Activated T-helper 17 cell treated with anti-CD3 and anti-CD28 coated beads, Interleukin-2, amount 50 U/mL, for 72 hours (primary cell): ENCODE measurements at regions not wholly inside any gene's neighbourhood (a gene's known extent, or its start where the extent isn't known, plus 50 kb on each side); places are given as distances from the start of the nearest gene placed in this dataset.

Source experiments
- ATAC-seq: fragments of 150-1000 bp; cut with Tn5 transposase; replicated peaks from 2 replicates; pipeline ENCODE4 v1.10.0; 2021; ENCODE audit warnings: mild to moderate bottlenecking, moderate library complexity
- H3K27ac Mint-ChIP-seq: one replicate; pipeline ENCODE4 v1.8.0; 2022; ENCODE audit warnings: mixed read lengths
- H3K27me3 Mint-ChIP-seq: one replicate; pipeline ENCODE4 v1.8.0; 2022; ENCODE audit warnings: mixed read lengths
- H3K36me3 Mint-ChIP-seq: one replicate; pipeline ENCODE4 v1.8.0; 2022; ENCODE audit warnings: low read depth, mild to moderate bottlenecking, mixed read lengths
- H3K4me1 Mint-ChIP-seq: one replicate; pipeline ENCODE4 v1.8.0; 2022; ENCODE audit warnings: mixed read lengths
- H3K4me3 Mint-ChIP-seq: one replicate; pipeline ENCODE4 v1.8.0; 2022; ENCODE audit warnings: mild to moderate bottlenecking, mixed read lengths
- H3K9me3 Mint-ChIP-seq: one replicate; pipeline ENCODE4 v1.8.0; 2022; ENCODE audit warnings: mixed read lengths

DNA sequence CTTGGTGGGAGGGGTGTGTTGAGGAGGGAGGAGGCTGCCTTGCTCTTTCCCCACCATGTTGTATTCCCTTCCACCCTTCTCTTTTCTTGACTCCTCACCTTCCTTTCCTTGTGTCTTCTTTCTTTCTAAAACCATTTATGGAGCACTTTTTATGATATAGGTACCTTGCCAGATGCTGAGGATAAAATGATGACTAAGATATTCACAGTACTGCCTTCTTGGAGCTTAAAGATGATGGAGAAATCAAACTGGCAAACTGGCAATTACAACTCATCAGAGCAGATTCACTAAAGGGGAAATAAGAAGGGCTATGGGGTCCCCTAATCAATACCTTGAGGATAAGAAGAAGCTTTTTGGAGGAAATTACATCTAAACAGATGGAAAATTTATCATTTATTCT lies 273.2 kb upstream of the MEF2C start:
- ATAC-seq, result no peak
- Mint-ChIP-seq H3K4me1 (no peaks in the 10 kb centered on the region), H3K27me3 (no peaks in the 10 kb centered on the region), H3K9me3 (peaks cover 7% of the 10 kb centered on the region), H3K4me3 (no peak overlapping the region), H3K36me3 (no peaks in the 10 kb centered on the region), H3K27ac (no peak overlapping the region)

DNA sequence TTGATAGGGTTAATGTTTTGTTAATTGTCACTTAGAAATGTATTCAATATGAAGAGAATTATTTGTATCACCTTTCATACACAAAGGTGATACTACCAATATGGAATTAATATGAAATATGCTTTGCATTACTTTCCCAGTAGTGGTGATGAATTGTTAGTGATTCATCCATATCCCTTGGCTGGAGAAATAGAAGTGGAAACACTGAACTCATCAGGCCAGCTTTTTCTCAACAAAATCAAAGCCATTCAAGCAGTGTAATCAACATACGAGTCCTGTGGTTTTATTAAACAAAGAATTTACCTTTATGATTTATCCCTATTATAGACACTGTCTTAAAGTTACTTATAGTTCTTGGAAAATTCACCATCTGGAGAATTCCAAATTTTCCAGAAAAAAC lies 264.0 kb upstream of the MEF2C start:
- ATAC-seq, result no peak
- Mint-ChIP-seq H3K4me3 (no peak overlapping the region), H3K4me1 (no peaks in the 10 kb centered on the region), H3K27ac (no peak overlapping the region), H3K36me3 (no peaks in the 10 kb centered on the region), H3K27me3 (no peaks in the 10 kb centered on the region), H3K9me3 (peaks cover 4% of the 10 kb centered on the region)

GRCh38 chr5:89137148-89137547 lies 254.2 kb upstream of the MEF2C start:
- Mint-ChIP-seq H3K36me3 (no peaks in the 10 kb centered on the region), H3K4me1 (no peaks in the 10 kb centered on the region), H3K4me3 (no peak overlapping the region), H3K9me3 (peaks cover 10% of the 10 kb centered on the region), H3K27ac (no peak overlapping the region), H3K27me3 (no peaks in the 10 kb centered on the region)
- ATAC-seq, result no peak

GRCh38 chr5:89133975-89134374 lies 251.0 kb upstream of the MEF2C start:
- Mint-ChIP-seq H3K4me3 (no peak overlapping the region), H3K27ac (no peak overlapping the region), H3K9me3 (no peaks in the 10 kb centered on the region), H3K4me1 (no peaks in the 10 kb centered on the region), H3K27me3 (no peaks in the 10 kb centered on the region), H3K36me3 (no peaks in the 10 kb centered on the region)
- ATAC-seq, result no peak

GRCh38 chr5:89133129-89133528 lies 250.1 kb upstream of the MEF2C start:
- Mint-ChIP-seq H3K27me3 (no peaks in the 10 kb centered on the region), H3K27ac (no peak overlapping the region), H3K36me3 (no peaks in the 10 kb centered on the region), H3K4me3 (no peak overlapping the region), H3K9me3 (no peaks in the 10 kb centered on the region), H3K4me1 (no peaks in the 10 kb centered on the region)
- ATAC-seq, result no peak

DNA sequence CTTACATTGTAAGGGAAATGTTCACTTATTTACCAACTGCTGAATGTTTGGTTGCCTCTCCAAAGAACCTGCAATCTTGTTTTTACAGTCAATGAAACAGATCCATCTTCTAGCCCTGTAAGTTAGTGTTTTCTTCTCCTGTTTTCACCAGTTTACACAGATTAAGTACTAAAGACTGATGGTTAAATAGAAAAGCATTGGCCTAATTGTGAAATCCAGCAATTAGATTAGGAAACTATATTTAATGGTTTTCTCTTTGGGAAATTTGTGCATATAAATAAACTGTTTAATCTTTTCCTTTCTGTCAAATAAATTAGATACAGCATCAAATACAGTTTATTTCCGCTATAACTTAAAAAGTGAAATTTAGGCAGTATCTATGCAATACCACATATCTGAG lies 247.9 kb upstream of the MEF2C start:
- Mint-ChIP-seq H3K4me1 (no peaks in the 10 kb centered on the region), H3K9me3 (no peaks in the 10 kb centered on the region), H3K36me3 (no peaks in the 10 kb centered on the region), H3K27ac (no peak overlapping the region), H3K27me3 (no peaks in the 10 kb centered on the region), H3K4me3 (no peak overlapping the region)
- ATAC-seq, result no peak

DNA sequence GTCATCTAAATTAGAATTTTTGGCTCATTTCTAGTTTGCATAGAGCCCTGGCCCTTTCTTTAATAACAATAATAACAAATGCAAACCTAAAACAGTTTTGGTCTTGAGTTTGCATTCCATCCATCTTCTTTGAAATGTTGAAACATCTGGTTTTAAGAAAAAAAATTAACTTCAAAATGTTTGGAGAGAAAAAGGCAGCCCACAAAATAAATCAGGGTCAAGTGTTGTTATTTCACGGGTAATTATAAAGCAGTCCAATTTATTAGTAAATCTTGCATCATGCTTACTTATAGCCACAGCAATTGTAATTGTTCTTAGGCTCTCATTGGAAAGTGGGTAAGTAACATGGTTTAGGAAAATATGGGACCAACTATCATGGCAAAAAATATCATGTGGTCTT lies 247.0 kb upstream of the MEF2C start:
- no peak for ATAC-seq
- Mint-ChIP-seq H3K4me3 (no peak overlapping the region), H3K27ac (no peak overlapping the region)

DNA sequence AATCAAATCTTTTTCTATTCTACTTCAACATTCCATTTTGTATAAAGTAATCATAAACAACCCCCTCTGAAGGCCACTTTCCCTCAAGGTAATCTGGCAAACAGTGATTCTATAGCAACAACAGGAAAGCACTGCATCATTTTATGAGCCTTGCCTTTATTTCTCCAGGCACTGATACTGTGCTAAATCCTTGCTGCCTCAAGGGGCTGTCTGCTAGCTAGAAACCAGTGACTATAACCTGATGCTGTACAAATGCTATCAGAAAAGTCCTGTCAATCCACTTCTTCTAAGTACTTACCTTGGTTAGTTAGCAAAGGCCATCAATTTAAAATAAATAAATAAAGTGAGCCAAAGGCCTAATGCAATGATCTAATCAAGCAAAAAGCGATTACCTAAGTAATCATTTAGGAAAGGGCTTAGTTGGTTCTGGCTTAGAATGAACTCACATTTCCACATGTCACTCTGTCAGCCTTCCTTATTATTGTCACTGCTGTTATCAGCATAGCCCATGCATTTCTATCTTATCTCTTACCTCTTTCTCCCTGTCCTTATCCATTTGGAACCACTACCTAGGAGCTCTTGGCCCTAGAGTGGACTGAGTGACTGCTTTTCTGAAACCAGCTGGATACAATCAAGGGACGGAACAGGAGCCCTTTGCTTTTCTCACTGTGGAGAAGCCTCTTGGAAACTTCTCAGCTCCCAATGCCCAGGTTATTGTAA lies 246.1 kb upstream of the MEF2C start:
- no peaks in the 10 kb centered on the region for H3K36me3 Mint-ChIP-seq
- no peaks in the 10 kb centered on the region for H3K4me1 Mint-ChIP-seq
- H3K4me3 Mint-ChIP-seq, result no peak overlapping the region
- no peak for ATAC-seq
- H3K27me3 Mint-ChIP-seq, result no peaks in the 10 kb centered on the region
- no peaks in the 10 kb centered on the region for H3K9me3 Mint-ChIP-seq
- H3K27ac Mint-ChIP-seq, result no peak overlapping the region

More for the DNA sequence above, 247.0 kb upstream of the MEF2C start:
- no peaks in the 10 kb centered on the region for H3K36me3 Mint-ChIP-seq
- H3K27me3 Mint-ChIP-seq, result no peaks in the 10 kb centered on the region
- H3K4me1 Mint-ChIP-seq, result no peaks in the 10 kb centered on the region
- no peaks in the 10 kb centered on the region for H3K9me3 Mint-ChIP-seq

DNA sequence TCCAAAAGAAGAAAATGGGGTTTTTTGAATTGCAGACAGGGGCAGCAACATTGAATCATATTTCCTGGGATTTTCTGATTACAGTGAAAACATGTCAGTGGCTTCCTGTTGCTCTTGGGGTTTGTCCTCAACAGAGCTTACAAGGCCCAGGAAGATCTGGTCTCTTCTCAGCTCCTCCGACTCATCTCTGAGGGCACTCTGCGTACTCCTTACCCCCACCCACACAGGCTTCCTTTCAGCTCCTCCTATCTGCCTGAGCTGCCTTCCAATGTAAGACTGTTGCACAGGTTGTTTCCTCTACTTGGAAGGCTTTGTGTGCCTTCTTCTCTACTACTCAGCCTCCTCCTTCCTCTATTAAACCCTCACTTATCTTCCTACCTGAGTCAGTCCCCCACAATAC lies 245.1 kb upstream of the MEF2C start:
- no peaks in the 10 kb centered on the region for H3K9me3 Mint-ChIP-seq
- no peaks in the 10 kb centered on the region for H3K4me1 Mint-ChIP-seq
- H3K4me3 Mint-ChIP-seq, result no peak overlapping the region
- ATAC-seq, result no peak
- no peaks in the 10 kb centered on the region for H3K36me3 Mint-ChIP-seq
- no peaks in the 10 kb centered on the region for H3K27me3 Mint-ChIP-seq
- no peak overlapping the region for H3K27ac Mint-ChIP-seq

DNA sequence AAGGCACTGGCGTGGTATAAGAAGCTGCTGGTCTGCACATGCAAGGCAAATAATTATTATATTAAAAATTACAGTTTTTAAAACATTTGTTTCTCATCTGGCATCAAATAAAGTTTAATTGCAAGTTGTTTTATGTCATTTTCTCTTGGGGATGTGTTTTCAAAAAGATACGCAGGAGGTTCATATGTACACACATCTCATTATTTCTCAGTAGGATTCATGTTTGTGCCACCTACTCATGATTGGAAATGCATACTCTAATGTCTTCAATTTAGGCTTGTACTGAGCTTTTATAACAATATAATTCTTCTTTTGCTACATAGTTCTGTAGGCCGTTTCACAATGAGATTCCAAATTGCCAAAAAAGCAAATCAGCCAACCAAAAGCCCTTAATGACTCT lies 244.2 kb upstream of the MEF2C start:
- Mint-ChIP-seq H3K4me3 (no peak overlapping the region), H3K9me3 (no peaks in the 10 kb centered on the region), H3K27ac (no peak overlapping the region), H3K27me3 (no peaks in the 10 kb centered on the region), H3K4me1 (no peaks in the 10 kb centered on the region), H3K36me3 (no peaks in the 10 kb centered on the region)
- ATAC-seq, result no peak

GRCh38 chr5:89125372-89125771 lies 242.4 kb upstream of the MEF2C start:
- no peaks in the 10 kb centered on the region for H3K4me1 Mint-ChIP-seq
- H3K36me3 Mint-ChIP-seq, result no peaks in the 10 kb centered on the region
- H3K9me3 Mint-ChIP-seq, result no peaks in the 10 kb centered on the region
- no peak for ATAC-seq
- no peaks in the 10 kb centered on the region for H3K27me3 Mint-ChIP-seq
- H3K4me3 Mint-ChIP-seq, result no peak overlapping the region
- no peak overlapping the region for H3K27ac Mint-ChIP-seq

GRCh38 chr5:89123581-89123980 lies 240.6 kb upstream of the MEF2C start:
- Mint-ChIP-seq H3K4me3 (no peak overlapping the region), H3K27ac (no peak overlapping the region), H3K4me1 (no peaks in the 10 kb centered on the region), H3K27me3 (no peaks in the 10 kb centered on the region), H3K9me3 (no peaks in the 10 kb centered on the region), H3K36me3 (no peaks in the 10 kb centered on the region)
- ATAC-seq, result no peak

DNA sequence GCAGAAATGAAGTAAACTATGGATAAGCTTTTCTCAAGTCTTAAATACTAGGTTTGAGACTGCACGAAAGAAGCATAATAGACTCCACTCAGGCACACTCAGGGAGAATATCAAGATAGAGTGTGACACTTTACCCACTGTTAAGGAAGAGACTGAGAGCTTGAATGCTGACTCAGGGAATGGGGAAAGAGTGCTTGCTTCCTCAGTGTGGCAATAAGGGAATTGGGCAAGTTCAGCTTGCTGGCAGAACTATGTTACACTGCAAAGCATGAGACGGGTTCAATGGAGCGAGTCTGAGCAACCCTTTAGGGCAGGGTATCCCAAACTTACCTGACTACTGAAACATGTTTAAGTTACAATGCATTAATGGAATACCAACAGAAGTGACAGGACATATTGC lies 237.7 kb upstream of the MEF2C start:
- Mint-ChIP-seq H3K9me3 (no peaks in the 10 kb centered on the region), H3K27ac (no peak overlapping the region), H3K27me3 (no peaks in the 10 kb centered on the region), H3K36me3 (no peaks in the 10 kb centered on the region), H3K4me3 (no peak overlapping the region), H3K4me1 (no peaks in the 10 kb centered on the region)
- ATAC-seq, result no peak

DNA sequence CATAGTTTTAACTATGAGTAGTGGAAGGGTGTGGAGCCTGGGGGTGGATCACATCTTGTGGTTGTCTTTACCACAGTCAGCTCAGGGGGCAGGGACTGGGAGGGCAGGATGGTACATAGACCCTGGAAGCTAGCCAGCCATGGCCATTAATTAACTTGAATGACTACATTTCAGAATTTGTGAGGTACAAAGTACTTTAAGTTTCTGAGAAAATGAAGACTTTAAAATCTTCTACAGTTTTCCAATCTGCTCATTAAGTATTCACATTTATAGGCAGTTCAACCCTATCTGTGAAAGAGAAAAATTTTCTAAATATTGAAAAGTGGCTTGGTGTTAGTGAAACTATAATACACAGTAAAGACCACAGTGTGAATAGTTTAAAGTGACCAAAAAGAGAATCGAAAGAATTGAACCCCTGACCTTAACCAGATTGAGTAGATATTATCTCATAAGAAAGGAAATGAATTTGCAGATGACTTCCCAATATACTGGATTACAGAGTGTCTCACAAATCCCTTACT lies 234.2 kb upstream of the MEF2C start:
- no peak overlapping the region for H3K27ac Mint-ChIP-seq
- H3K4me1 Mint-ChIP-seq, result no peaks in the 10 kb centered on the region
- H3K36me3 Mint-ChIP-seq, result no peaks in the 10 kb centered on the region
- no peak for ATAC-seq
- no peaks in the 10 kb centered on the region for H3K9me3 Mint-ChIP-seq
- H3K4me3 Mint-ChIP-seq, result no peak overlapping the region
- no peaks in the 10 kb centered on the region for H3K27me3 Mint-ChIP-seq

GRCh38 chr5:89110916-89111646 lies 228.1 kb upstream of the MEF2C start:
- Mint-ChIP-seq H3K27ac (no peak overlapping the region), H3K4me1 (no peaks in the 10 kb centered on the region), H3K27me3 (no peaks in the 10 kb centered on the region), H3K36me3 (no peaks in the 10 kb centered on the region), H3K9me3 (peaks cover 10% of the 10 kb centered on the region), H3K4me3 (no peak overlapping the region)
- no peak for ATAC-seq
